ENCODE measurements at regions not wholly inside any gene's neighbourhood (a gene's known extent, or its start where the extent isn't known, plus 50 kb on each side); places are given as distances from the start of the nearest gene placed in this dataset.
A peak's percentile ranks its signal among the peaks of the same experiment; 100 is the strongest.
"Not testable (repeated sequence)": the region's sequence is repeated elsewhere in the genome, so short reads cannot be mapped to it uniquely, and the experiment has no call there.

DNA sequence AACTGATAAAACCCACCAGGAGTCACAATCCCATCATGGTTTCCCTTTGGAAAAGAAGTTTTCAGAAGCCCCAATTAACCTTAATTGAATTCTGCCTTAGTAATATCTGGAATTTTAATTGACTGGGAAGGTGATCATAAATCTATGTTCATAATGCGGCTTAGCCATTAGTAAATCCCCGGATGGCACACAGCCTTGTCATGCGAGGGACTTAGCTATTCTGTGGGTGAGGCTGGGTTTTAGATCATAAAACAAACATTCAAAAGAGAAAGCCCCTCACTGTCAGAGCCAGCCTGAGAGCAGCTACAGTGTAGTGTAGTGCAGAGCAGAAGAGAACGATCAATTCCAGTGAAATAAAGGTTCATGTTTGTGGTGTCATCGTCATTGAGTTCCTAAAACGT is 124.0 kb upstream of the NOCT start:
- DNase-seq: no peak

DNA sequence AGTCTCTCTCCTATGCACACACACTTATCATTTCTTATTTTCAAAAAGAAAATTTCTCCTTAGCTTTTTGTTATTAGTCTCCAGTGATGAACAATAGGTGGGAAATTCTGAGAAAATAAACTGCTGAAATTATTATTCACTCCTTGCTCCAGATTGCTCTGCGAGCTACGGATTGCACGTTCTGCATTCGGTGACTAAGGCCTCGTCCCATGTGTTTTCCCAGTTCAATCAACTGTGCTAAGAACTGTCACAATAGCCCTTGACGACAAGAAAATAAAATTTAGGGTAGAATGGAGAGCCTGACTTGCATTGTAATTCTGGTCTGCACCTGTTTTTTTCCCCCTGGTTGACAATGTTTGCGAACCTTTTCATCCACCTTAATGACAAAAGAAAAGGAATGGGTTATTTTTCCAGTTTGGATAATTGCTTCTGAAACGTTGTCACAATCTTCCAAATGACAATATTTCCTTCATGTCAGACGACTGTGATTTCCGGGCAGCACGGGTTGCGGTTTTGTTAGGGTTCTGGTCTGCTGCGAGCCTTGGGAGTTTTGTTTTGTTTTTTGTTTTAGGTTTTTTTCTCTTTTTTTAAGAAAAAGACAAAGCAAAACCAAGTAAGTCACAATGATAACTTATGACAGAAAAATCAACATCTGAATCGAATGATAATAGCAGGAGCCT is 124.5 kb upstream of the NOCT start:
- no peak for DNase-seq

DNA sequence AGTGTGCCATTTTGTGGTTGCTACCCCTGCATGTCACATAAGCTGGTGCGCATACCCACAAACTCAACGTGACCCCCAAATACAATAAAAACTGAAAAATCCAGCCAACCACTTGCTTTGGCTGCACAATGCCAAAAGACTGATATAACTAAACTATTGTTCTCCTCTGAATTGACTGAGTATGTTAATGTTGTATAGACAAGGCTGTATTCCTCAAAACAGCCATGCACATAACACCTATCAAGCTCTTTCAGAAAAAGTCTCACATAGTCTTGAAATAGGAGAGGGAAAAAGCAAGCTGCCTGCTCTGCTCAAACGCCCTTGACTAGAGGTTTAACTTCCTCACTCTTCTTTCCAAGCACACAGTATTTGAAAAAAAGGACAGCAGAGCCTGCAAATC is 126.4 kb upstream of the NOCT start:
- DNase-seq: no peak

DNA sequence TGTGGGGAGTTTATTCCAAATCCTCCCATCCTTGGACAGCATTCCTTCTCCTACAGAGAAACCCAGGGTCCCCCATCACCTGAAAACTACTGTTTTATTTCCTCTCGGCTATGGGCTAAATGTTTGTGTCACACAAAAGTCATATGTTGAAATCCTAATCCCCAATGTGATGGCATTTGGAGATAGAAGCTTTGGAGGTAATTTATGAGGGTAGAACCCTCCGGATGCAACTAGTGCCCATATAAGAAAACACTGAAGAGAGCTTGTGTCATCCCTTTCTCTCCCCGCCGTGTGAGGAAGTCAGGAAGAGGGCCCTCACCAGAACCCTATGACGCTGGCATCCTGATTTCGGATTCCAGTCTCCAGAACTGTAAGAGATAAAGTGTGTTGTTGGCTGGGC is 127.8 kb upstream of the NOCT start:
- no peak for DNase-seq

DNA sequence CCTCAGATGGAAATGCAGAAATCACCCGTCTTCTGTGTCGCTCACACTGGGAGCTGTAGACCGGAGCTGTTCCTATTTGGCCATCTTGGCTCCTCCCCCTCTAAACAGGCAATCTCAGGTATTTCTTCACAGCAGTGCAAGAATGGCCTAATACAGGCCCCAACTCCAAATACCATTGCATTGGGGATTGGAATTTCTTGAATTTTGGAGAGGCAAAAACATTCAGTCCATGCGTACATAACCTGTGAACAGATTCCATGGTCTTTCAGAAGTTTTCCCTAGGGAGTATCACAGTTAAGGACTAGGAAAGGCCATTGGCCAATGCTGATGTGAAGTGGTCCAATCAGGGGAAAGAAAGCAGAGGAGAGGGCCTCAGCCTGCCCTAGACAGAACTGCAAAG is 128.2 kb upstream of the NOCT start:
- no peak for DNase-seq

DNA sequence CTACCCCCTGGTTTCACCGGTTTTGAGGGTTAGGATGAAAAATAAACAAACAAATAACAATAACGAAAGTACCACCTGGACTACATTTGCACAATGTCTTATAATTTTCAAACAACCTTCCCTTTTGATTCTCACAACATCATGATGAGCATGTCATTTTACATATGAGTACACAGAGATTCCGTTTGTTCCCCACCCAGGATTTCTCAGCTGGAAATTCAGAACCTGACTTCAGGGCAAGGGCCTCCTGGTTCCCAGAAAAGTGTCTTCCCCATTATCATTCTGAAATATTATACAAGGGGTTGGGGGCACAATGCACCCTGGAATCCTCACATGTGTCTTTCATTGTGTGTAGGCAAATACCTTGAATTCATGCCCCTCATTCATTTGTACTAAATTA is 135.8 kb upstream of the NOCT start:
- DNase-seq: no peak

DNA sequence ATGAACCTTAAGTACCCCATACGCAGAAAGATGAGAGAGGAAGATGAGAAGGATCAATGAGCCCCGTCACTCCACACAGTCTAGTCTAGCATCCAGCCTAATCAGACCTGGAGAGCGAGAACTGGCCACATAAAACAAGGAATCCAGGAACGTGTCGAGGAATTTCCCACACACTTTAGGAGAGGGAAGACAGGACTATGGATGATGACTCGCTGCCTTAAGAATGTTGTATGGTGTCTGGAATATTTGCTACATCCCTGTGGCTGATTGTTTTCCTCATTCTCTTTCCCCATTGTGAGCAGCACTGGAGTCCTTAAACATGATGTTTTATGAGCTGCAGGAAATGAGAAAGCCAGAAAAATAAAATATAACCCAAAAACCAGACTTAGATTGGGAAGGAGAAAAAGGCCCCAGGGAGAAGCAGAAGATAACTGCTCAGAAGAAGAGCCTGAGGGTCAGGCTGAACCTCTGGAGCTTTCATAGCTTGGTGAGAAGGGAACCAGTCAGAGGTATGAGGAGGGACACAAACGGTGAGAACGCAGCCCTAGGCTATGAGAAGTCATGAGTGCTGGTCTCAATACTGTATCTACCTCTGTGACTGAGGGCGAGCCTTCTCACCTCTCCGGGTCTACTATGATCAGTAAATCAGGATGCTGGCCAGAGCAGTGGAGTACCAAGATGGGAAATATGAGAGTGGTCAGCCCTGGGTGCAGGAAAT is 139.5 kb upstream of the NOCT start:
- no peak for DNase-seq

DNA sequence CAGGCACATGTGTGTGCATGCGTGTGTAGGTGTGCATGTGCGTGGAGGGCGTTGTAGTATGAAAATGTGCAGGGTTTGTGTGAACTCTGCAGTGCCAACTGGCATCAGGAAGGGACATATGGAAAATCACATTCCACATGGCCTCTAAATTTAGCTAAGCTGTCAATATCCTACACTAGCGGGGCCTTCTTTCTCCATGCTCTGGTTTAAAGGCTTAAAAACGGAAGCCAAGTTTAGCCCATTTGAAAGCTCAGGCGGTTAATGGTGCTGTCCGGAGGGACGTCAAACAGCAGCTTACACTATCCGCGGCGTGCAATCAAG is 144.1 kb upstream of the NOCT start:
- DNase-seq: no peak

DNA sequence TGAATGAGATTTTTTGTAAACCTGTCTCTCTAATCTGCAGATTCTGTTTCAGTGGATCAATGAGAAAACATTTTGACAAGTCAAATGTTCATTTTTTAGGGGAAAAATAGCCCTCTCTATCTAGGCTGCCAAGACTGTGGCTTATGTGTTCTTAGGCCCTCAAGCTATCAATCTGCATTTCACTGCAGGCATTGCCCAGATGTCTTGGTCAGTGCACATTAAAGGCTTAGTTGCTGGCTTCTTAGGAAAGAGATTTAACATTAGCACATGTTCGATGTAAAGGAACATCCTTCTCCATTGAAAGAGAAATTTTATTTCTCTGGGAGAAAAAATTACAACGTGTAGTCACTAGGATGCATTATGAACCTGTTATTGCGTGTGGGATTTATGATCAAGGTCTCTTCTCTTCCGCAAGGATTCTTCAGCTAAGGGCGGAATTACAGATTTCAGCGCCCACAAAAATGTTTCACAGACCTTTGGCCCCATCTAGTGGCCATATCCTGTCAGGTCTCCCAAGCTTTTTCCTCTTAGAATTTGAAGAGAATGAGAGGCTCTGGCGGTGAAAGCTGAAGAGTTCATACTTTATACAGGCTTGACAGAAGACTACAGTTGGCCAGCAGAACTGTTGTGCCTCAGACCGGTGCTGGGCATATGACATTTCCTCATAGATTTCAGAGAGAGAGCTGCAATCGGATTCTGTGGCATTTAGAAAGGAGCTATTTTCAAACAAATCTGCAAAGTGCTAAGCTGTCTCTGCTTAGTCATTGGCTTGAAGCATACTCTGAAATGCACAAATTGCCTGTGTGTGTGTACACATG is 144.6 kb upstream of the NOCT start:
- DNase-seq: peak; percentile 66

DNA sequence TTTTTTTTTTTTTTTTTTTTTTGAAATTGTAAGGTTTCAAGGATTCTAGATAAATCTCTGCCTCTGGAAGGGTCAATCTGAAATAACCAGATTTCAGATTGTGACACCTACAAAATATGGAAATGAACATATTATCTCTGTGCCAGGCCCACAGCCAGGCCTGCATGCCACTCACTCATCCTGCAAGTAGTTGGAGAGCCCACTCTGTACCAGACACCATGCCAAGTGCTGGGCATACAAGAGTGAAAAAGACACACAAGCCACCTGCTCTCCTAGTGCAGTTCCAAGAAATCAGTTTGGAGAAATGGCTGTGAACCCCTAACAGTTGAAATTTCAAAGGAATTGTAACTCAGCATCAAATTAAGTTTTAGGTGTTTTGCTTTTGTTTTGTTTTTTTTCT is 145.9 kb upstream of the NOCT start:
- DNase-seq: no peak

DNA sequence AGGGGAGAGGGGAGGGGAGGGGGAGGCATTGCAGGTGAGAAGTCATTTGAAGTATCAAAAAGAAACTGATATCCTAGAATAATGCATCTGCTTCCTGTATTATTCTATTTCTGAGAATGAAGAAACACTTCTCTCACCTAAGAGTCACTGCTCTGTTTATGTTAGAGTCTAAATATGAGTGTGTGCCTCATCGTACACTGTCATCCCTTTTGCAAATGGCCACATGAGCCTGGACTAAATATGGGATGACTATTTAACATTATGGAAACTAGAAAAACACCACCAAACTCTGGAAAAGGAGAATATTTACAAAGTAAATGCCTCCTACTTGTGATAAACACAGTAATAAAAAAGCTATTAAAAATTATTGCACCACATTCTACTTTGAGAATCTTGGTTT is 146.4 kb upstream of the NOCT start:
- no peak for DNase-seq

DNA sequence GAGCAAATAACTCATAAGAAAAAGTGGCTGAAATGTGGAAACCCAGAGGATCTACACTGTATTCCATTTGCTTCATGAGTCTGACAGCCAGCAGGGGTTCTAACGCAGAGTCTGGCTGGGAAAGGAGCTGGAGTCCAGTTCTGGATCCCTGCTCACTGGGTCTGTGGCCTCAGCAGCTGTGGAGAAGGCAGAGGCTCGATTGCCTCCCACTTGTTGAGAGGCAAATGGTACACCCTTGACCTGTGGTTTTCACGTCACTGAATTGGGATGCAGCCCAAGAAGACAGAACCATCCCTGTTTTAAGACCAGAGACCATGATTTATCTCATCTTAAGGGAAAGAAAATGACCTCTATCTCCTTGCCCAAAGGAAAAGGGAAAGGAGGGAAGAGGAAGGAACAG is 147.0 kb upstream of the NOCT start:
- no peak for DNase-seq

DNA sequence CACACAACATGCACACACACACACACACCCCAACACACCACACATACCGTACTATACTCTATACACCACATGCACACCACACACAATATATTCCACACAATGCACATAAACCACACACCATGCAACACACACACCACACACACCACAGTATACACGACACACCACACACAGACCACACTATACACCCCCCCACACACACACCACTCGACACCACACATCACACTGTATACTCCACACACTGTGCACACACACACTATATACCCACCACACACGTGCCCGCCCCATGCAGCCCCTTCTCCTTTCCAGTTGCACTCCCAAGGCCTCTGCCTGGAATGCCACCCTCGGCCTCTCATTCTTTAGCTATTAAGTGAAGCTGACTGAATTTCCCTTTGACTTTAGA is 148.2 kb upstream of the NOCT start:
- no peak for DNase-seq

DNA sequence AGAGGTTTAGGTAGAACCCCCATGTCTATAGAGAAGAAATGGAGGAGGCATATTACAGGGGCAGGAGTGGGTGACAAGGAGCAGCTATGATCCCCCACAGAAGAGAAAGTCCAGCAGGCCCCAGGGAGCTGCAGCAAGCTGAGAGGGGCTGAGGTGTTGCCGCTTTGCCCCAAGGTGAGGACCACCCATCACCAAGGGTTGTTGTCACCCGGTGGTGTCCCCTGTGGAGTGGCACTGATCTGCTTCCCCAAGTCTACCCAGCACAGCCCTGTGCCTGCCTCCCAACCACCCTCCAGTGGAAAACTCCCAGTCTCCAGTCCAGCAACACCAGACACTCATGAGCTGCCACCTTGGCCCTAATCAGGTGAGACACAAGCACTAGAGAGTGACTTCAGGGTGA is 149.3 kb upstream of the NOCT start:
- DNase-seq: no peak

DNA sequence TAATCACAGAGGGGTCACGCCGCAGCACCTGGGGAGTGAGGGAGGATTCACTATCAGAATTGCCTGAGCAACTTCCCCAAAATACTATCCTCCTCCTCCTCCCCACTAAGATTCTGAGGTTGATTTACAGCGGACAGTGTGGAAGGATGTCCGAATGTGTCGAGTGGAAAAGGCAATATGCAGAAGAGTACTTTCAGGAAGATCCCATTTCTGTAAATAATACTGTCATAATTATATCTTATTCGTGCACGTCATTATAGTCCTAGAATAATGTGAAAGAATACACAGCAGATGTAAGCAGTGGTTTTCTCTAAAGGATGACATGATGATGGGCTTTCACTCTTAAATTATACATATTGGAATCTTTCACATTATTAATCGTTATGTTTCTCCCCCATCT is 149.8 kb upstream of the NOCT start:
- DNase-seq: no peak

DNA sequence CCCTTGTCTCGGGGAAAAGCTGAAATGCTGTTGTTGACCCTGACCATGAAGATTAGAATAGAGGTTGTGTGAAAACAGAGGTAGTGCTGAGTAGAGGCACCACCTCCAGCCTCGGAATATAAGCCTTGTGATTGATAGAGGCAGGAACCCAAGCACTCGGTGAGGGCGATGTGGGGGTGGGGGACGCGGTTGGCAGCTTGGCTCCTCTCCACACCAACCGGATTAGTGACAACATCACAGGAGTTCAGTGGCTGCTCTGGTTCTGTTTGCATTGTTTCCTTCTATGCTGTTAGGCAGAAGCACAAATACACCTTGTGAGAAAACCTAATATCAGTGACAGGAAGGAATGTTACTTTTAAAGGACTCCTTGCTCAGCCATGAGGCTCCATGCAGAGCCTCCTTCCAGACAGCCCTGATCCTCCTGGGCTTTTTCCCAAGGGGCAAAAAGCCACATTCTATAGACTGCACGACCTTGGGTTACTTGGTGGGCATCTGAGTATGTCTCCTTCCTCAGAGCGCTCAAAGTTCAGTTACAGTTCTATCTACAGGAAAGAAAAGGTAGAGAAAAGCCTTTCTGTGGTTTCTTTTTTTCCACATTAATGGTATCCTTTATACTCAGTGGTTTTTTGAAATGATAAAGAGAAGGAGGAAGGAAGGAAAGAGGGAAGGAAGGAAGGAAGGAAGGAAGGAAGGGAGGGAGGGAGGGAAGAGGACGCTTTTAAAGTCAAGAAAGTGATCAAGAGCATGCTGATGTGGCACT is 150.4 kb upstream of the NOCT start:
- DNase-seq: no peak

DNA sequence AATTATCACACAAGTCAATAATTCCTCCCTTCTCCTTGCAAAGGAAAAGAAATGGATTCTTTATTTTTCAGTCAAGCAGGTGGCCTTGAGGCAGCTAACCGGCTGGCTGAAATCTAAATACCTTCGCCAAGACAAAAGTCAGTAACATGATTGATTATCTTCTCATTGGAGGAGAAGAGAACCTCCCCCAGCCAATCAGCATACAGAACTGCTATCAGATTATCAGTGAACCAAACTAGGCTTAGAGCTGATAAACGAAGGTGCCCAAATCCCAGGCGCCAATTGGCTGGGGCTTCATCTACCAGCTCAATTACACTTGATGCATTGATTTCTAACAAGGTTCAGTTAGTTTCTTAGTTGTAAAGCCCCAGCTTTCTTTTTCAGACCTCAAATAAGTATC is 152.4 kb upstream of the NOCT start:
- DNase-seq: no peak

DNA sequence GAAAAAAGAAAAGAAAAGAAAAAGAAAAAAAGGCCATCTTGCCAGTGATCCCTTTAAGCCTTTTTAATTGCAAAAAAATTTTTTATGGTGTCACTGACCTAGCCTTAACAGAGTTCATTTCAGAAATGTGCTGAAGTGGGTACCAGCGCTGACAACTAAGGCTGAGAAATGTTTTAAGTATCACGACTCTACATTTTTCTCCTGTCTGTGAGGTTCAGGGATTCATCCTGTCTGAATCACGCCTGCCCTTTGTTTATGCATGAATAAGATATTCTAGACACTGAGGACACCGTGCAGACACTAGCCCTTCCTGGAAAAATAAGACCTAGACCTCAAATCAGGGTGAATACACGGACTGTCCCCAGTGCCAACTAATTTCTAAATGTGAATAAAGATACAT is 154.4 kb upstream of the NOCT start:
- DNase-seq: no peak

DNA sequence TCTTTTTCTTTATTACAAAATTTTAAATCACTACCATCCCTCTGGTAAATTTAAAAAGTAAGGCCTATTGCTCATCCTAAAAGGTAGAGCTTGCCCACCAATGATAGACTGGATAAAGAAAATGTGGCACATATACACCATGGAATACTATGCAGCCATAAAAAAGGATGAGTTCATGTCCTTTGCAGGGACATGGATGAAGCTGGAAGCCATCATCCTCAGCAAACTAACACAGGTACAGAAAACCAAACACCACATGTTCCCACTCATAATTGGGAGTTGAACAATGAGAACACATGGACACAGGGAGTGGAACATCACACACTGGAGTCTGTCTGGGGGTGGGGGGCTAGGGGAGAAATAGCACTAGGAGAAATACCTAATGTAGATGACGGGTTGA is 155.2 kb upstream of the NOCT start:
- DNase-seq: not testable (repeated sequence)

DNA sequence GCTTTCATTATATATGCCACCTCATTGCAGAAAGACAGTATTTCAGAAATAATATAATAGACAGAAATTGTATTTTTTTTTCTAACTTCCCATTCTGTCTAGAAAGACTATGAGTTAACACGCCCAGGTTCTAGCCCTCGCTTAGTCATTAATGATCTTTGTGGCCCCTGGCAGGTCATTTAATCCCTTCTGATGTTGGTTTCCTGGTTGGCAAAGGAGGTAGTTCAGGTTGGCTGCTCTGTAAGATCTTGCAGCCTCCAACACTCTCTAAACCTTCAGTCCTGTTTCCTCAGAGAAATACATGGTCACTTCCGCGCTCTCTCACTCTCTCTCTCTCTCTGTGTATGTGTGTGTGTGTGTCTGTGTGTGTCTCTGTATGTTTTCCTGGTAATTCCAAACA is 156.3 kb upstream of the NOCT start:
- no peak for DNase-seq

DNA sequence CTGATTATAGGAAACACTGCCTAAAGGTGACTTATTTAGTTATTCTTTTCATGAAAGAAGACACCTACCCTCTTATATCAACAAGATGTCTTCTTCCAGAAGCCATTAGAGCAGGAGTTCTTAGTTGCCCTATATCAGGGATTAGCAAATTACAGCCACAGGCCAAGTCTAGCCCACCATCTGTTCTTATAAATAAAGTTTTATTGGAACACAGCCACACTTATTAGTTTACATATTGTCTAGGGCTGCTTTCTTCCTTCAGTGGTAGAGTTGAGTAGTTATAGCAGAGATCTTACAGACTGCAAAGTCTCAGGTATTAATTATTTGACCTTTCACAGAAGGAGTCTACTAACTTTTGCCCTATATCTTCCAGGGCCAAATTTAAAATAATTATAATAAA is 157.2 kb upstream of the NOCT start:
- no peak for DNase-seq

DNA sequence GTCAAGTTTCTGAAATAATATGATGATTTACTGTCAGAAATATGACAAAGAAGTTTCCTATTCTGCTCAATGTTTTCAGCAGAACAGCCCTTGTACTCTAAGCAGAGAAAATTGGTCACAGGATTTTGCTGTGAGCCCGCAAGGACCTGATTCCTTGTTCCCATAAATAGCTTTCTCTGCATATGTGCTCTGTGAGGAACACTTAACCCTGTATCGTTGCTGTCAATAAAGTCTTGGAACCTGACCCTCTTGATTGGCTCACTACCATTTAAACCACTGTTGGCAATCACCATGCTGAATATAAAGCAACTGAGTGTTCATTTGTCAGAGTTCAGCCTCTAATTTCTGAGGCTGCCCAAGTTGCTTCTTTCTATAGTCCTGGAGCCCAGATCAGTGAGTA is 158.2 kb upstream of the NOCT start:
- DNase-seq: no peak

DNA sequence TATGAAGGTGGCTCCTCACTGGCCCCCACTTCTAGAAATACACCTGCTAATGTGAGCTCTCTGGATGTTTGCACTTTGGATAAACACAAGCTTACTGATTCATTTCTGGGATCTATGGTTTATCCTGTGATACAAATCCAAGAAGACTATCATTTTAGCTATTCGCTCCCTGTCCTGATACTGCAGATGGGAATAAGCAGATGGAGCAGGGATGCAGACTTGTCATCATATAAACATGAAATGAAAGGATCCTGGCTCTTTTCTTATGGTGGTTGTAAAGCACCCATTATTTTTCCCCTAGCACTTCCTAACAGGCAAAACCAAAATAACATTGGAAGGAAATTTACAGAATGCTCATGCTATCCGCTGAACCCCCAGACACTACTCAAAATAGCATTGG is 162.9 kb upstream of the NOCT start:
- no peak for DNase-seq

Data from activated effector memory CD4-positive, alpha-beta T cell treated with anti-CD3 and anti-CD28 coated beads, Interleukin-2, amount 50 U/mL, for 16 hours (primary cell).